GM12878 (cell line): ENCODE measurements at regions not wholly inside any gene's neighbourhood (a gene's known extent, or its start where the extent isn't known, plus 50 kb on each side); places are given as distances from the start of the nearest gene placed in this dataset.

Experiments used
- ATAC-seq: fragments of 200-7000 bp; cut with Tn5 transposase; 3 replicates; pipeline ENCODE4 v1.9.1; 2020; ENCODE audit warnings: mild to moderate bottlenecking, moderate library complexity
- BruUV-seq: library from RNA; stranded (reverse); fragments of 400-500 nt; replicated peaks from 2 replicates; lab custom pipeline; 2021; lab: Mats Ljungman, UMichigan
- CTCF ChIA-PET: fragments of 300-600 bp; sonication (Branson Sonifier 250); formaldehyde crosslinking; extraction: SDS; loops from one replicate; lab custom pipeline; 2021; ENCODE audit warnings: inconsistent platforms; lab: Yijun Ruan, JAX
- POLR2A ChIA-PET: fragments of 350-600 bp; formaldehyde crosslinking; extraction: SDS; loops from one replicate; lab custom pipeline; 2021; ENCODE audit warnings: inconsistent platforms; lab: Charles Lee
- RAD21 ChIA-PET: fragments of 300-600 bp; sonication (Branson Sonifier 250); formaldehyde crosslinking; loops from one replicate; lab custom pipeline; 2023; ENCODE audit warnings: antibody characterized with exemption; ENCODE audit not compliant: unreplicated experiment; lab: Charles Lee
- SMC1A ChIA-PET: fragments of 300-600 bp; sonication (Branson Sonifier 250); formaldehyde crosslinking; loops from one replicate; lab custom pipeline; 2023; ENCODE audit not compliant: unreplicated experiment, uncharacterized antibody; lab: Charles Lee
- DNase-seq: peaks from one replicate; pipeline ENCODE4 v3.0.0-alpha.2; 2011; ENCODE audit warnings: low read depth, low spot score
- FAIRE-seq: peaks from 3 replicates; lab custom pipeline; 2011; peaks lifted over from hg19 to GRCh38; lab: Jason Lieb, UNC
- H2AFZ ChIP-seq: 2 replicates; pipeline ENCODE4 v1.6.0; 2011; ENCODE audit warnings: low read depth, low read length, control low read depth; ENCODE audit not compliant: control insufficient read depth
- H3K27ac ChIP-seq: 2 replicates; pipeline ENCODE4 v1.5.1; 2011; ENCODE audit warnings: control low read depth; ENCODE audit not compliant: control insufficient read depth, insufficient read depth
- H3K27me3 ChIP-seq, 2 experiments: replicated peaks in 1 of 2; 2 replicates each; pipeline versions ENCODE4 v1.6.0 to v1.6.1; 2011; ENCODE audit warnings: low read length in 1 of 2; ENCODE audit not compliant: control insufficient read depth in 2 of 2, insufficient read depth in 2 of 2
- H3K36me3 ChIP-seq, 2 experiments: 2 replicates each; pipeline ENCODE4 v1.5.1; 2011; ENCODE audit warnings: low read length in 1 of 2; ENCODE audit not compliant: control insufficient read depth in 2 of 2, insufficient read depth in 2 of 2
- H3K4me1 ChIP-seq: 2 replicates; pipeline ENCODE4 v1.6.1; 2011; ENCODE audit warnings: mild to moderate bottlenecking, low read length, moderate library complexity, mixed read lengths; ENCODE audit not compliant: control insufficient read depth, insufficient read depth
- H3K4me2 ChIP-seq: 2 replicates; pipeline ENCODE4 v1.6.0; 2011; ENCODE audit warnings: control low read depth; ENCODE audit not compliant: control insufficient read depth, insufficient read depth
- H3K4me3 ChIP-seq: fragments of 200-600 bp; sonication (generic); 2 replicates; pipeline ENCODE4 v1.5.1; 2016
- H3K79me2 ChIP-seq: 2 replicates; pipeline ENCODE4 v1.6.0; 2011; ENCODE audit warnings: low read length; ENCODE audit not compliant: control insufficient read depth, insufficient read depth
- H3K9ac ChIP-seq: 2 replicates; pipeline ENCODE4 v1.8.0; 2011; ENCODE audit warnings: low read length, control low read depth, mixed read lengths; ENCODE audit not compliant: control insufficient read depth, insufficient read depth
- H3K9me3 ChIP-seq: replicated peaks from 3 replicates; pipeline ENCODE4 v1.5.1; 2011; ENCODE audit warnings: mild to moderate bottlenecking, low read length; ENCODE audit not compliant: control insufficient read depth, insufficient read depth
- H4K20me1 ChIP-seq: 2 replicates; pipeline ENCODE4 v1.6.0; 2011; ENCODE audit not compliant: control insufficient read depth, insufficient read depth
- CEBPB ChIP-seq, 2 experiments: fragments of 150-350 bp in 1 of 2; IDR thresholded peaks; 2 replicates each; pipeline ENCODE4 v1.6.1; 2012 to 2014; ENCODE audit warnings: low read depth in 2 of 2, low read length in 2 of 2, borderline replicate concordance in 1 of 2, inconsistent platforms in 1 of 2
- E4F1 ChIP-seq: fragments of 450-650 bp; IDR thresholded peaks from 2 replicates; pipeline ENCODE4 v1.6.1; 2018; ENCODE audit warnings: borderline replicate concordance, mild to moderate bottlenecking; ENCODE audit not compliant: partially characterized antibody
- GATAD2B ChIP-seq: fragments of 450-650 bp; conservative IDR thresholded peaks from 2 replicates; pipeline ENCODE4 v1.6.1; 2017; ENCODE audit warnings: low read depth, mild to moderate bottlenecking, moderate library complexity
- HDAC6 ChIP-seq: fragments of 200-600 bp; sonication (generic); IDR thresholded peaks from one replicate; pipeline ENCODE4 v1.8.0; 2017; ENCODE audit warnings: antibody characterized with exemption; ENCODE audit not compliant: unreplicated experiment
- IKZF1 ChIP-seq: fragments of 450-650 bp; conservative IDR thresholded peaks from 2 replicates; pipeline ENCODE4 v1.6.1; 2017; ENCODE audit warnings: antibody characterized with exemption, mild to moderate bottlenecking
- IKZF2 ChIP-seq, 2 experiments: fragments of 450-650 bp; IDR thresholded peaks; 2 replicates each; pipeline ENCODE4 v1.6.1; 2017; ENCODE audit warnings: mild to moderate bottlenecking in 2 of 2, moderate library complexity in 2 of 2
- MTA3 ChIP-seq: IDR thresholded peaks from 2 replicates; pipeline ENCODE4 v1.6.1; 2012; ENCODE audit warnings: low read length, inconsistent platforms, borderline replicate concordance
- NBN ChIP-seq: fragments of 450-650 bp; IDR thresholded peaks from 2 replicates; pipeline ENCODE4 v1.6.1; 2016
- NR2C1 ChIP-seq: fragments of 450-650 bp; IDR thresholded peaks from 2 replicates; pipeline ENCODE4 v1.6.1; 2017; ENCODE audit warnings: antibody characterized with exemption, mild to moderate bottlenecking, moderate library complexity
- PAX8 ChIP-seq: fragments of 450-650 bp; IDR thresholded peaks from 2 replicates; pipeline ENCODE4 v1.6.1; 2017; ENCODE audit warnings: mild to moderate bottlenecking, moderate library complexity
- RCOR1 ChIP-seq: conservative IDR thresholded peaks from 2 replicates; pipeline ENCODE4 v1.6.1; 2012; ENCODE audit warnings: low read depth, low read length, improper control_type of control experiment
- SMARCA5 ChIP-seq: fragments of 450-650 bp; IDR thresholded peaks from 2 replicates; pipeline ENCODE4 v1.6.1; 2017; ENCODE audit warnings: mild to moderate bottlenecking
- TAF1 ChIP-seq: IDR thresholded peaks from 2 replicates; pipeline ENCODE4 v1.6.1; 2011; ENCODE audit warnings: mild to moderate bottlenecking, low read depth, low read length, borderline replicate concordance
- WRNIP1 ChIP-seq: IDR thresholded peaks from 2 replicates; pipeline ENCODE4 v1.6.1; 2011; ENCODE audit warnings: low read depth, low read length, improper control_type of control experiment, borderline replicate concordance
- ZNF217 ChIP-seq: fragments of 450-650 bp; IDR thresholded peaks from 2 replicates; pipeline ENCODE4 v1.6.1; 2017; ENCODE audit warnings: antibody characterized with exemption, mild to moderate bottlenecking
- ZNF274 ChIP-seq: IDR thresholded peaks from one replicate; pipeline ENCODE4 v1.8.0; 2011; ENCODE audit not compliant: insufficient read length, insufficient read depth
- ZNF592 ChIP-seq: fragments of 450-650 bp; IDR thresholded peaks from 2 replicates; pipeline ENCODE4 v1.6.1; 2017; ENCODE audit warnings: mild to moderate bottlenecking, moderate library complexity
- ZNF622 ChIP-seq: fragments of 450-650 bp; IDR thresholded peaks from 2 replicates; pipeline ENCODE4 v1.6.1; 2017; ENCODE audit warnings: mild to moderate bottlenecking, inconsistent platforms
- in situ Hi-C: fragments of 300-500 bp; cut with MboI; formaldehyde crosslinking; loops from 9 replicates; pipeline ENCODE4 v1.14.3; 2018; ENCODE audit warnings: mixed read lengths
- intact Hi-C: fragments of 100-400 bp; cut with micrococcal nuclease; formaldehyde crosslinking; loops from one replicate; pipeline ENCODE4 v1.14.2; 2022; ENCODE audit not compliant: unreplicated experiment
- TF ChIP-seq, protein P1 (sequence below): IDR thresholded peaks from 2 replicates; pipeline ENCODE4 v1.6.1; 2011; ENCODE audit warnings: low read depth, mild to moderate bottlenecking, low read length, moderate library complexity, borderline replicate concordance; ENCODE audit errors: extremely low read depth

GRCh38 chr13:38255600-38255999 is 94.1 kb upstream of the UFM1 start (continued):
- TF ChIP-seq IKZF1 (no peak), HDAC6 (no peak), GATAD2B (no peak), NBN (no peak), TAF1 (no peak), CEBPB (IDR thresholded peaks at IDR 0.05; ENCODE audit: borderline replicate concordance in 1 of 2, low read depth in 2 of 2, low read length in 2 of 2) (no peak), NR2C1 (no peak)
- TF ChIP-seq, protein P1, sequence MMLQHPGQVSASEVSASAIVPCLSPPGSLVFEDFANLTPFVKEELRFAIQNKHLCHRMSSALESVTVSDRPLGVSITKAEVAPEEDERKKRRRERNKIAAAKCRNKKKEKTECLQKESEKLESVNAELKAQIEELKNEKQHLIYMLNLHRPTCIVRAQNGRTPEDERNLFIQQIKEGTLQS = no peak

DNA sequence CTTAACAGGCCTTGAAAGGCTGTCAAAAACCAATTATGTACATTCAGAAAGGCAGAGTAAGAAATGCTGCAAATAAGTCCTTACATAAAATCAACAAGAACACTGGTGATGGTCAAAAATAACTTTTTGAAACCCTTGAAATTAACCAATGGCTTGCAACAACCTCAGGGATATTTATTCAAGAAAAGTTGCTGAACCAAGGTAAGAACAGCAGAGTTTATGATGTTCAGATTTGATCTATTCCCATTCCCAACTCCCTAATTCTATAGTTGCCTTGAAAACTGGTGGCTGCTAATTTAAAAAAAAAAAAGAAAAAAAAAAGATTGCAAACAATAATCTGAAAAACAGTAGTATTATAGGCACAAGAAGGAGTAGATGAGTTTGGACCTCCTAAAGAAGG is 109.8 kb upstream of the UFM1 start:
- no peak overlapping the region for H3K4me2 ChIP-seq
- H3K79me2 ChIP-seq = no peaks in the 10 kb centered on the region
- H3K4me3 ChIP-seq = no peak overlapping the region
- in situ Hi-C loops (no loop called here), intact Hi-C loops (no loop called here)
- no peak for TF ChIP-seq ZNF622
- no peak for TF ChIP-seq RCOR1
- TF ChIP-seq ZNF592 = no peak
- TF ChIP-seq WRNIP1 = no peak
- no peak for TF ChIP-seq GATAD2B
- TF ChIP-seq IKZF2 (IDR thresholded peaks at IDR 0.05) = no peak
- no peak for TF ChIP-seq PAX8
- no peak for TF ChIP-seq HDAC6
- no peak for TF ChIP-seq E4F1
- TF ChIP-seq MTA3 = no peak
- no peak for TF ChIP-seq ZNF274
- no peak for TF ChIP-seq ZNF217
- no peak for TF ChIP-seq SMARCA5
- TF ChIP-seq, protein P1 = no peak
- no peak overlapping the region for H3K27ac ChIP-seq
- H2AFZ ChIP-seq = no peak overlapping the region
- H3K27me3 ChIP-seq = no peaks in the 10 kb centered on the region
- no peaks in the 10 kb centered on the region for H3K9me3 ChIP-seq
- H3K4me1 ChIP-seq = no peaks in the 10 kb centered on the region
- no peak for ATAC-seq
- no TSS peak for BruUV-seq
- H4K20me1 ChIP-seq = no peaks in the 10 kb centered on the region
- FAIRE-seq = no peak
- POLR2A ChIA-PET = no interaction called here
- no peaks in the 10 kb centered on the region for H3K36me3 ChIP-seq
- RAD21 ChIA-PET = no interaction called here
- CTCF ChIA-PET = interaction anchor here (0.6 kb wide), 1 partner anchor 12 kb away, joined by 3 read pairs; no protein-coding TSS in a partner anchor
- H3K9ac ChIP-seq = no peak overlapping the region
- SMC1A ChIA-PET = no interaction called here
- no peak for DNase-seq
